ENCODE measurements at regions not wholly inside any gene's neighbourhood (a gene's known extent, or its start where the extent isn't known, plus 50 kb on each side); places are given as distances from the start of the nearest gene placed in this dataset.

DNA sequence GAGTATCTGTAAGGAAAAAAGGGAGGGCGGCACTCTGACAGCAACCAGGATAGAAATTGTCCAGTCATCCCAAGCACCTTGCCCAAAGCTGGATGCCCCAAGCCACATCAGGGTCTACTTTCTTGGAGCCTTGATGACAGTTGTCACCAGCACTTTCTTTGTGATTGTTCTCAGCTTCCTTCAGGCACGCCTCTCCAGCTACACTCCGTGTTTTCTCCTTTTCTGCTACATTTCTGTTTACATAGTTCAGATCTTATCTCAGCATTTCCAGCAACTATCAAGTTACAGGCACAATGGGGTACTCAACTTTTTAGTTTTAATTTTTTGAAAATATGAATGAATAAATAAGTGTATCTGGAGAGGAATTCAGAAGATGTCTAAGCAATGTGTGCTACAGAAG lies 115.3 kb upstream of the CELF4 start:
- peaks cover 0 to 7% of the 10 kb centered on the region in 2 donors for H3K27me3 ChIP-seq (ENCODE audit: control insufficient read depth in 1 of 2, insufficient read depth in 2 of 2, low read length in 2 of 2)
- no peaks in the 10 kb centered on the region for H3K36me3 ChIP-seq (ENCODE audit: control insufficient read depth in 2 of 2, insufficient read depth in 2 of 2, low read length in 1 of 2)
- no peak overlapping the region for H3K4me3 ChIP-seq (ENCODE audit: low read depth in 1 of 2, low read length in 2 of 2)
- no peaks in the 10 kb centered on the region for H3K4me1 ChIP-seq (ENCODE audit: control insufficient read depth in 2 of 2, insufficient read depth in 2 of 2, low read length in 1 of 2)
- peaks cover 0 to 3% of the 10 kb centered on the region in 2 donors for H3K9me3 ChIP-seq (ENCODE audit: control insufficient read depth in 2 of 2, insufficient read depth in 1 of 2, low read depth in 1 of 2, low read length in 1 of 2)
- no peak overlapping the region for H3K27ac ChIP-seq (ENCODE audit: low read depth in 2 of 2, low read length in 1 of 2)
- WGBS, 2 donors = 54 to 58% methylated on average over 3 of the region's 3 CpGs

DNA sequence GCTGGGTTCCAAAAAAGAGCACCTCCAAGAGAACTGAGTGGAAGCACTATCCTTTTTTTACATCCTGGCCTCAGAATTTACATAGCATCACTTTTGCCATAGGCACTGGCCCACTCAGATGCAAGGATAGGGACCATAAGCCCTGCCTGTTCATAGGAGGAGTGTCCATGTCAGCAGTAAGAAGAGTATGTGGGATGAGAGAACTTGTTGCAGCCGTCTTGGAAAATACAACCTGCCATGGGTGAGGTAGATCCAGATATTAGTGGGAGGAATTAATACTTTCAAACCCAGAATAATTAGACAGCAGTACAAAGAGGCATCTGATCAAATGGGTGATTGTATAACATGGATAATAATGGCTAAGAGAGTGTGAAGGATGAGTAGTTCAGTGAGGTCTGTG lies 110.7 kb upstream of the CELF4 start:
- peaks cover 0 to 7% of the 10 kb centered on the region in 2 donors for H3K27me3 ChIP-seq (ENCODE audit: control insufficient read depth in 1 of 2, insufficient read depth in 2 of 2, low read length in 2 of 2)
- H3K27ac ChIP-seq (ENCODE audit: low read depth in 2 of 2, low read length in 1 of 2) = no peak overlapping the region
- H3K9me3 ChIP-seq (ENCODE audit: control insufficient read depth in 2 of 2, insufficient read depth in 1 of 2, low read depth in 1 of 2, low read length in 1 of 2) = peaks cover 0 to 3% of the 10 kb centered on the region in 2 donors
- 87 to 91% methylated on average over 1 of the region's 1 CpG for WGBS, 2 donors
- H3K4me3 ChIP-seq (ENCODE audit: low read depth in 1 of 2, low read length in 2 of 2) = no peak overlapping the region
- no peaks in the 10 kb centered on the region for H3K36me3 ChIP-seq (ENCODE audit: control insufficient read depth in 2 of 2, insufficient read depth in 2 of 2, low read length in 1 of 2)
- H3K4me1 ChIP-seq (ENCODE audit: control insufficient read depth in 2 of 2, insufficient read depth in 2 of 2, low read length in 1 of 2) = no peaks in the 10 kb centered on the region

DNA sequence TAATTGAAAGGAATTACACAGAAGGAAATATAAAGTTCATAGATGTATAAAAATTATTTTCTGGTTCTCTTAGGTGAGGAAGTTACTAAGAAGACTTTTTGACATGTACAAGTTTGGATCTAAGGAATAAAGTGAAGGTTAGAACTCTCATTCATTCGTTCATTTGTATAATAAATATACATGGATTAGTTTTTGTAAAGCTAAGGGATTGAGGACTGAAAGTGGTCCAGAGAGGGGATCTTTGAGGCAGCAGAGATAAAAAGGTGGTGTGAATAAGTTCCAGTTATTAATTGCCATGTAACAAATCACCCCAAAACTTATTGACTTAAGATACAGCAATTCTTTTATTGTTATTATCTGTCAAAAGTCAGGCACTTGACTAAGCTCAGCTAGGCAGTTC lies 110.1 kb upstream of the CELF4 start:
- peaks cover 0 to 3% of the 10 kb centered on the region in 2 donors for H3K9me3 ChIP-seq (ENCODE audit: control insufficient read depth in 2 of 2, insufficient read depth in 1 of 2, low read depth in 1 of 2, low read length in 1 of 2)
- H3K27ac ChIP-seq (ENCODE audit: low read depth in 2 of 2, low read length in 1 of 2) = no peak overlapping the region
- H3K36me3 ChIP-seq (ENCODE audit: control insufficient read depth in 2 of 2, insufficient read depth in 2 of 2, low read length in 1 of 2) = no peaks in the 10 kb centered on the region
- peaks cover 0 to 7% of the 10 kb centered on the region in 2 donors for H3K27me3 ChIP-seq (ENCODE audit: control insufficient read depth in 1 of 2, insufficient read depth in 2 of 2, low read length in 2 of 2)
- no peaks in the 10 kb centered on the region for H3K4me1 ChIP-seq (ENCODE audit: control insufficient read depth in 2 of 2, insufficient read depth in 2 of 2, low read length in 1 of 2)
- 63 to 83% methylated on average over 1 of the region's 1 CpG for WGBS, 2 donors
- H3K4me3 ChIP-seq (ENCODE audit: low read depth in 1 of 2, low read length in 2 of 2) = no peak overlapping the region

DNA sequence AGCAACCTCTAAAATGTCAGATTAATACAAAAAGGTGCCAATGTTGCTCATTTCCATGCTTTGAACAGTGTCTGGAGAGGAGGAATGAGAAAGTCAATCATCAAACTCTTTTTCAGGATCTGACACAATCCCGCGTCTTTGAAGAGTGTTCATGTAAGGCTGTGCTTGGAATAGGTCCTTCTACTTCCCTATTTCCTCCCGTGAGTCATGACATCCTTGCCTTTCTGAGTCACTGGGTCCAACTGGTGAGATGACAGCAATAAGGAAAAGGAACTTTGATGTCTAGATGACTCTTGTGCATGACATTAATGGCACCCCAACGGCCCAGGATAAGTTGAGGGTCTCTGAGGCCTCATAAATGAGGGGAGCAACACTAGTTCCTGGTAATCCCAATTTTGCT lies 109.0 kb upstream of the CELF4 start:
- whole genome bisulfite sequencing, 2 donors = 77% methylated on average over 4 of the region's 4 CpGs
- Histone ChIP-seq H3K4me1 (ENCODE audit: control insufficient read depth in 2 of 2, insufficient read depth in 2 of 2, low read length in 1 of 2) (no peaks in the 10 kb centered on the region), H3K4me3 (ENCODE audit: low read depth in 1 of 2, low read length in 2 of 2) (no peak overlapping the region), H3K27me3 (ENCODE audit: control insufficient read depth in 1 of 2, insufficient read depth in 2 of 2, low read length in 2 of 2) (peaks cover 0 to 7% of the 10 kb centered on the region in 2 donors), H3K36me3 (ENCODE audit: control insufficient read depth in 2 of 2, insufficient read depth in 2 of 2, low read length in 1 of 2) (no peaks in the 10 kb centered on the region), H3K9me3 (ENCODE audit: control insufficient read depth in 2 of 2, insufficient read depth in 1 of 2, low read depth in 1 of 2, low read length in 1 of 2) (peaks cover 2 to 3% of the 10 kb centered on the region in 2 donors), H3K27ac (ENCODE audit: low read depth in 2 of 2, low read length in 1 of 2) (no peak overlapping the region)

DNA sequence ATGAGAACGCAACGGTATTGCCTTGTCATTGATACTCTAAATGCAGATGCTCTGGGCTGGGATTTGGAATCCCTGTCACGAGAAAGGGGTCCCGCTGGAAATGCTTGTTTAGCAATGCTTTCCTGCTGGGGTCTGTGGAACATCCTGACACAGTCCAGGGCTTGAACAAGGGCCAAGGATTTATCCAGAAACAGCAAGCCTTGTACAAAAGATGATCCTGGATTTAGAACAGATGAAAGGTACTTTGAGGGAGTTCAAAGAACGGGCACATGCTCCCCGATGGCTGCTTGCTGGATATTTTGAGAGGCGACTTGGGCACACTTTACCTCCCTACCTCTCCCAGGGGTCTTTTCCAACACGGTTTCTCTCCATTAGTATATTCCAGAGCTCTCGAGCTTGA lies 108.1 kb upstream of the CELF4 start:
- Histone ChIP-seq H3K4me1 (ENCODE audit: control insufficient read depth in 2 of 2, insufficient read depth in 2 of 2, low read length in 1 of 2) (no peaks in the 10 kb centered on the region), H3K36me3 (ENCODE audit: control insufficient read depth in 2 of 2, insufficient read depth in 2 of 2, low read length in 1 of 2) (no peaks in the 10 kb centered on the region), H3K27ac (ENCODE audit: low read depth in 2 of 2, low read length in 1 of 2) (no peak overlapping the region), H3K27me3 (ENCODE audit: control insufficient read depth in 1 of 2, insufficient read depth in 2 of 2, low read length in 2 of 2) (peaks cover 0 to 5% of the 10 kb centered on the region in 2 donors), H3K9me3 (ENCODE audit: control insufficient read depth in 2 of 2, insufficient read depth in 1 of 2, low read depth in 1 of 2, low read length in 1 of 2) (peaks cover 2 to 3% of the 10 kb centered on the region in 2 donors), H3K4me3 (ENCODE audit: low read depth in 1 of 2, low read length in 2 of 2) (no peak overlapping the region)
- WGBS, 2 donors = 75% methylated on average over 9 of the region's 9 CpGs

DNA sequence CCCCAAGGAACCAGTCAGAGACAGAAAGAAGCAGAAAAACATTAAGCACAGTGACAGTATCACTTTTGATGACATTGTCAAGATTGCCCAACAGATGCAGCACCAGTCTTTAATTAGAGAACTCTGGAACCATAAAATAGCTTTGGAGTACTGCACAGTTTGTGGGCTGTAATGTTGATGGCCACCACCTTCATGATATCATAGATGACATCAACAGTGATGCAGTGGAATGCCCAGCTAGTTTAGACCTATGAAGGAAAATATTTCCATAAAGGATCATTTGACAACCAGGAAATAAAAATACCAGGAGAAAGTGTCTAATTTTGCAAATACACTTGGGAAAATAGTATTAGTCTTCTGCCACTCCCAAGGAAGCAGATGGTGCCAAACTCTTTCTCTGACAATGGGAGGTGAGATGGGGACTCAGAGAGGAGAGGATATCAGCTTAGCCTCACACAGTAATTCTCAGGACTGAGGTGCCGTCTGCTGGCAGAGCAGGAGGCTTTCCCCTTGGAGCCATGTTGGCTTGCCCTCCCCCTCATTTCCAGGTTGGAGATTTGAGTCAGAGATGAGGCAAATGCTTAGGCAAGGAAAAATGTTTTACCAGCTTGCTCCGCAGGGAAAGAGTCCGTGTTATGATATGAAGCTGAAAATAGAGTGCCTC lies 107.5 kb upstream of the CELF4 start:
- WGBS, 2 donors = 71 to 82% methylated on average over 3 of the region's 3 CpGs
- Histone ChIP-seq H3K4me1 (ENCODE audit: control insufficient read depth in 2 of 2, insufficient read depth in 2 of 2, low read length in 1 of 2) (no peaks in the 10 kb centered on the region), H3K9me3 (ENCODE audit: control insufficient read depth in 2 of 2, insufficient read depth in 1 of 2, low read depth in 1 of 2, low read length in 1 of 2) (peaks cover 2 to 3% of the 10 kb centered on the region in 2 donors), H3K36me3 (ENCODE audit: control insufficient read depth in 2 of 2, insufficient read depth in 2 of 2, low read length in 1 of 2) (no peaks in the 10 kb centered on the region), H3K27me3 (ENCODE audit: control insufficient read depth in 1 of 2, insufficient read depth in 2 of 2, low read length in 2 of 2) (no peaks in the 10 kb centered on the region), H3K4me3 (ENCODE audit: low read depth in 1 of 2, low read length in 2 of 2) (no peak overlapping the region), H3K27ac (ENCODE audit: low read depth in 2 of 2, low read length in 1 of 2) (no peak overlapping the region)

DNA sequence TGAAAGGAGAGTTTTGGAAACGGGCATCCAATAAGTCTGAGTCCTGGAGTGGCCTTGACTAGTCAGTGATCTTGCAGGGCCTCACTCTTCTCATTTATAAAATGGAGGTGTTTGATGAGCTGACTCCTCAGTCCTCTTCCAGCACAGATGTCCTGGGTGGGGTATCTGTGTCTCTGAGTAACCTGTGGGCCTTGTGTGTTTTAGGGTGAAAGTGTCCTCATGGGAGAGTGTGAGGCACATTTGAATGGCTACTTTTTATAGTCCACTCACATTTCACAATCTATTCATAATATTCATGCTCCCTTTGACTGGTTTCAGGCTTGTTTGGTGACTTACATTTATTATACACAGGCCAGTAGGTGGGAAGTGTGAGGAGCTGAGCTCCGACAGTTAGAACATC lies 106.4 kb upstream of the CELF4 start:
- Histone ChIP-seq H3K36me3 (ENCODE audit: control insufficient read depth in 2 of 2, insufficient read depth in 2 of 2, low read length in 1 of 2) (no peaks in the 10 kb centered on the region), H3K27ac (ENCODE audit: low read depth in 2 of 2, low read length in 1 of 2) (no peak overlapping the region), H3K9me3 (ENCODE audit: control insufficient read depth in 2 of 2, insufficient read depth in 1 of 2, low read depth in 1 of 2, low read length in 1 of 2) (peaks cover 2 to 3% of the 10 kb centered on the region in 2 donors), H3K27me3 (ENCODE audit: control insufficient read depth in 1 of 2, insufficient read depth in 2 of 2, low read length in 2 of 2) (no peaks in the 10 kb centered on the region), H3K4me3 (ENCODE audit: low read depth in 1 of 2, low read length in 2 of 2) (no peak overlapping the region), H3K4me1 (ENCODE audit: control insufficient read depth in 2 of 2, insufficient read depth in 2 of 2, low read length in 1 of 2) (no peaks in the 10 kb centered on the region)
- 85 to 90% methylated on average over 2 of the region's 2 CpGs for WGBS, 2 donors

DNA sequence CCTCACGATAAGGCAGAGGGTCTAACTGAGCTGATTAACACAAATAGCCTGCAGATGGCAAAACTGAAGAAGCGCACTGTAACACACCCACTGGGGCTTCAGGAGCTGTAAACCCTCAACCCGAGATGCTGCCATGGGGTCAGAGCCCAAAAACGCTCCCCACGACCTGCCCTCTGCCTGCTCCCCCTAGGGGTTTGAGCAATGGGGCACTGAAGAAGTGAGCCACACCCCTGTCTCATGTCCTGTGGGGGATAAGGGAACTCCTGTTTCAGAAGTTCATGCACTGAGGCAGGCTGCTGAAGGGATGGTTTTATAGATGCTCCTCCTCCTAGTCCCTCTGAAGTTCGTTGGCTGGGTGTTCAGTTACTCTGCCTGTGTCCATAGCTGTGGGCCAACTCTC lies 105.9 kb upstream of the CELF4 start:
- Histone ChIP-seq H3K4me3 (ENCODE audit: low read depth in 1 of 2, low read length in 2 of 2) (no peak overlapping the region), H3K27ac (ENCODE audit: low read depth in 2 of 2, low read length in 1 of 2) (no peak overlapping the region), H3K9me3 (ENCODE audit: control insufficient read depth in 2 of 2, insufficient read depth in 1 of 2, low read depth in 1 of 2, low read length in 1 of 2) (peaks cover 2 to 3% of the 10 kb centered on the region in 2 donors), H3K27me3 (ENCODE audit: control insufficient read depth in 1 of 2, insufficient read depth in 2 of 2, low read length in 2 of 2) (no peaks in the 10 kb centered on the region), H3K4me1 (ENCODE audit: control insufficient read depth in 2 of 2, insufficient read depth in 2 of 2, low read length in 1 of 2) (no peaks in the 10 kb centered on the region), H3K36me3 (ENCODE audit: control insufficient read depth in 2 of 2, insufficient read depth in 2 of 2, low read length in 1 of 2) (no peaks in the 10 kb centered on the region)
- WGBS, 2 donors = 83 to 84% methylated on average over 6 of the region's 6 CpGs

DNA sequence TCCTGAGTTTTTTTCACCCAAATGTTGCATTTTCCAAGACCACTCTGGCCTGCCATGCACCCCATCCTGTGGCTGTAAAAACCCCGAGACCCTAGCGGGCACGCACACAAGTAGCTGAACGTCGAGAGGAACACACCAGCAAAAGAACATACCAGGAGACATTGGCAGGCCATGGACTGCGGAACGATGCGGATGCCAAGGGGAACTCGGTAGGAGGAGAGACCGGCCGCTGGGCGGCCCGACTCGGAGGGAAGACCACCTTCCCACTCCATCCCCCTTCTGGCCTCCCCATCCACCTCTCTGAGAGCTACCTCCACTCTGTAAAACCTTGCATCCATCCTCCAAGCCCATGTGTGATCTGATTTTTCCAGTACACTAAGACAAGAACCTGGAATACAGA lies 105.5 kb upstream of the CELF4 start:
- H3K4me3 ChIP-seq (ENCODE audit: low read depth in 1 of 2, low read length in 2 of 2) = no peak overlapping the region
- H3K27me3 ChIP-seq (ENCODE audit: control insufficient read depth in 1 of 2, insufficient read depth in 2 of 2, low read length in 2 of 2) = no peaks in the 10 kb centered on the region
- no peaks in the 10 kb centered on the region for H3K36me3 ChIP-seq (ENCODE audit: control insufficient read depth in 2 of 2, insufficient read depth in 2 of 2, low read length in 1 of 2)
- WGBS, 2 donors = 95 to 96% methylated on average over 14 of the region's 14 CpGs
- H3K9me3 ChIP-seq (ENCODE audit: control insufficient read depth in 2 of 2, insufficient read depth in 1 of 2, low read depth in 1 of 2, low read length in 1 of 2) = peaks cover 2% of the 10 kb centered on the region in 2 donors
- H3K27ac ChIP-seq (ENCODE audit: low read depth in 2 of 2, low read length in 1 of 2) = no peak overlapping the region
- no peaks in the 10 kb centered on the region for H3K4me1 ChIP-seq (ENCODE audit: control insufficient read depth in 2 of 2, insufficient read depth in 2 of 2, low read length in 1 of 2)

DNA sequence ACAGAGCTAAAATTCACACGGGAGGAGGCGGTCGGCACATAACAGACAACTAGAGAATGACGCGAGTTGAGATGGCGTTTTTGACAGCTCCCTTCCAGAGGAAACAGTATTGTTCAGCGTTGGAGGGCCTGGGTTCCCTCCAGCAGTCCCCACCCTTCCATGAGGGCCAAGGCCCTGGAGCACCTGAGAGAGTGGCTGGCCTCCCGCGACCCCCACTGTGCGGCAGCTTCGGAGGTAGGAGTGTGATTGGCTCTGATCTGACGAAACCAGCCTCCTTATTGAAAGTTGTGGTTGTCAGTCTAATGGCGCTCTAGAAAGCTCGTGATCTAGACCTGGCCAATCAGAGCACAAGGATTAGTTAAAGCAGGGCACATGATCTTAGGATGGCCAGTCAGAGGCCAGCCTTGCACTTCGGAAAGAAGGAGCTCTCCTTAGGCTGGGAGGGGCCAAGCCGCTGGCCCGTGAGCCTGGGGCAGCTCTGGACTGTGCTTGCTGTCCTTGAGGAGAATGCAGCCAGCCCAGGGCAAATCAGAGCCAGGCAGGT lies 104.5 kb upstream of the CELF4 start:
- H3K4me3 ChIP-seq (ENCODE audit: low read depth in 1 of 2, low read length in 2 of 2) = no peak overlapping the region
- no peak overlapping the region for H3K27ac ChIP-seq (ENCODE audit: low read depth in 2 of 2, low read length in 1 of 2)
- H3K4me1 ChIP-seq (ENCODE audit: control insufficient read depth in 2 of 2, insufficient read depth in 2 of 2, low read length in 1 of 2) = no peaks in the 10 kb centered on the region
- H3K9me3 ChIP-seq (ENCODE audit: control insufficient read depth in 2 of 2, insufficient read depth in 1 of 2, low read depth in 1 of 2, low read length in 1 of 2) = peaks cover 0 to 2% of the 10 kb centered on the region in 2 donors
- no peaks in the 10 kb centered on the region for H3K27me3 ChIP-seq (ENCODE audit: control insufficient read depth in 1 of 2, insufficient read depth in 2 of 2, low read length in 2 of 2)
- 93% methylated on average over 17 of the region's 17 CpGs for WGBS, 2 donors
- no peaks in the 10 kb centered on the region for H3K36me3 ChIP-seq (ENCODE audit: control insufficient read depth in 2 of 2, insufficient read depth in 2 of 2, low read length in 1 of 2)

Measured in esophagus (tissue), 2 donors.